KG1 (cell line): ENCODE measurements at regions not wholly inside any gene's neighbourhood (a gene's known extent, or its start where the extent isn't known, plus 50 kb on each side); places are given as distances from the start of the nearest gene placed in this dataset.

ENCODE experiments used
- DNase-seq: peaks from one replicate; lab custom pipeline; 2025; lab: John Stamatoyannopoulos, UW

GRCh38 chr5:22998362-22998761 lies 145.2 kb upstream of the CDH12 start:
- DNase-seq, result no peak

- no peak for DNase-seq
Measured at GRCh38 chr5:22988937-22989336, 135.8 kb upstream of the CDH12 start.

GRCh38 chr5:22986281-22986680 lies 133.1 kb upstream of the CDH12 start:
- DNase-seq, result no peak

- DNase-seq, result no peak
Measured at GRCh38 chr5:22985446-22985845, 132.3 kb upstream of the CDH12 start.

- DNase-seq, result no peak
Measured at GRCh38 chr5:22970956-22971618, 117.9 kb upstream of the CDH12 start.

- DNase-seq, result no peak
Measured at GRCh38 chr5:22970491-22970890, 117.3 kb upstream of the CDH12 start.

- DNase-seq, result no peak
Measured at GRCh38 chr5:22968386-22968785, 115.2 kb upstream of the CDH12 start.

- DNase-seq, result no peak
Measured at GRCh38 chr5:22965960-22966359, 112.8 kb upstream of the CDH12 start.

GRCh38 chr5:22964632-22965031 lies 111.5 kb upstream of the CDH12 start:
- DNase-seq, result no peak

- DNase-seq, result no peak
Measured at GRCh38 chr5:22958462-22959262, 105.5 kb upstream of the CDH12 start.

GRCh38 chr5:22947921-22948320 lies 94.8 kb upstream of the CDH12 start:
- no peak for DNase-seq

- DNase-seq, result no peak
Measured at GRCh38 chr5:22938362-22938761, 85.2 kb upstream of the CDH12 start.

- DNase-seq, result no peak
Measured at GRCh38 chr5:22928821-22929482, 75.8 kb upstream of the CDH12 start.

GRCh38 chr5:22926574-22926973 lies 73.4 kb upstream of the CDH12 start:
- DNase-seq, result no peak

GRCh38 chr5:22918511-22918910 lies 65.4 kb upstream of the CDH12 start:
- no peak for DNase-seq

GRCh38 chr5:22916393-22916792 lies 63.2 kb upstream of the CDH12 start:
- no peak for DNase-seq

GRCh38 chr5:22911019-22911418 lies 57.9 kb upstream of the CDH12 start:
- no peak for DNase-seq

- no peak for DNase-seq
Measured at GRCh38 chr5:22910523-22910922, 57.4 kb upstream of the CDH12 start.

GRCh38 chr5:22908586-22908985 lies 55.4 kb upstream of the CDH12 start:
- DNase-seq, result no peak

- no peak for DNase-seq
Measured at GRCh38 chr5:22908129-22908528, 55.0 kb upstream of the CDH12 start.
